ENCODE measurements at regions not wholly inside any gene's neighbourhood (a gene's known extent, or its start where the extent isn't known, plus 50 kb on each side); places are given as distances from the start of the nearest gene placed in this dataset.

DNA sequence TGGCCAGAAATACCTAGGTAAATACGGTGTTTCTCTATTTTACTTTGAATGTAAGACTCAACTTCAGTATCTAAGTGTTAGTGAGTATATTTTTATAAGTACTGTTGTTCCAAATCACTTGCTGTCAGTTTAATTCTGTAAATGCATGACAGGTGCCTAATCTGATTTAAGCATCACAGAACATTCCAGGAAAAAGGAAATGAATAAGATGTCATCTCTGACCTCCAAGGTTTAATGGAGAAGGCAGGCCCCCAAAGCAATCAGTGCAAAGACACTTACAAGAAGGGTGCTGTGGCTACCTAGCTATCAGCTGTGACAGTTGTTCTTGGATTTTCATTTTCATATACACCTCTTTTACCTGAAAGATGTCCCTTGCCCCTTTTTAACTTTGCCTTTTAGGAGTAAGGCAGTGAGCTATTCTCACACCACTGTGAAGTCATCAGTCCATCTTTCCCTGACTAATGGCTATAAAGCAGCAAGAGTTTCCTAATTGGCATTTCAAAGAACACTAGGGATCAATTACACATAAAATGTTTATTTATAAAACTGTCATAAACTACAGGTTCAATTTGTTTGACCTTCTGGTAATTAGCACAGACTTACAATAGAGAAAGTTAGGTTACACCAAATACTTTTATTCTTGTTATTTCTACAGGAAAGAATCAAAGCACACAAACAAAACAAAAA lies 427.6 kb downstream of the SPRY2 start:
- ChIA-PET POLR2A (ENCODE audit: unreplicated experiment) (no interaction called here), CTCF (interaction anchor here (0.6 kb wide), 1 partner anchor 23 kb away, joined by 3 read pairs; no protein-coding TSS in a partner anchor)
- no peaks in the 10 kb centered on the region for H3K79me1 ChIP-seq (ENCODE audit: low read depth in 1 of 2, low read length in 2 of 2)
- no peak overlapping the region for H2AFZ ChIP-seq (replicated peaks; ENCODE audit: low read length, poor library complexity)
- H3K14ac ChIP-seq (replicated peaks; ENCODE audit: low read depth, low read length), result no peak overlapping the region
- in situ Hi-C loops (cut with MboI; ENCODE audit: low sequenced_read_pairs) (no loop called here), intact Hi-C loops (cut with micrococcal nuclease) (no loop called here), dilution Hi-C loops (cut with HindIII; ENCODE audit: low sequenced_read_pairs, unreplicated experiment) (no loop called here)
- no peak overlapping the region for H2AK9ac ChIP-seq (replicated peaks; ENCODE audit: low read depth, low read length, poor library complexity)
- no peak overlapping the region for H2BK120ac ChIP-seq (ENCODE audit: low read depth, low read length)
- no peaks in the 10 kb centered on the region for H3K9me1 ChIP-seq (ENCODE audit: insufficient read depth, low read length)
- no peaks in the 10 kb centered on the region for H3K36me3 ChIP-seq (ENCODE audit: control insufficient read depth, insufficient read depth, low read length)
- WGBS, 2 experiments (ENCODE audit: extremely low coverage in 2 of 2, insufficient read length in 1 of 2), result no CpG with 5 or more reads among the region's 1 CpG
- H4K91ac ChIP-seq (ENCODE audit: insufficient read depth, low read depth, low read length), result no peak overlapping the region
- H2AK5ac ChIP-seq (ENCODE audit: low read depth, low read length), result no peak overlapping the region
- BruUV-seq (replicated peaks), result no TSS peak
- DNase-seq, result no peak
- H2BK5ac ChIP-seq (ENCODE audit: low read depth, low read length, poor library complexity, severe bottlenecking), result no peak overlapping the region
- no peak overlapping the region for H3K9ac ChIP-seq (ENCODE audit: low read depth, low read length)
- no peak for ATAC-seq (ENCODE audit: low read depth)
- no peaks in the 10 kb centered on the region for H3K9me3 ChIP-seq (ENCODE audit: control insufficient read depth, insufficient read depth, low read length)
- no peak overlapping the region for H3K23ac ChIP-seq (ENCODE audit: low read depth, low read length)
- no peak overlapping the region for H3K4ac ChIP-seq (ENCODE audit: low read depth, low read length)
- no peak overlapping the region for H3K18ac ChIP-seq (ENCODE audit: low read depth, low read length)
- H3K4me2 ChIP-seq (ENCODE audit: low read depth, low read length), result no peak overlapping the region
- H4K5ac ChIP-seq (ENCODE audit: low read depth, low read length), result no peak overlapping the region
- H3K4me1 ChIP-seq (ENCODE audit: control insufficient read depth, insufficient read depth, low read length), result no peaks in the 10 kb centered on the region
- no peak overlapping the region for H2BK15ac ChIP-seq (ENCODE audit: low read depth, low read length)
- no peak overlapping the region for H2BK20ac ChIP-seq (ENCODE audit: low read depth, low read length)
- H4K20me1 ChIP-seq (ENCODE audit: insufficient read depth, low read length), result no peaks in the 10 kb centered on the region
- no peak overlapping the region for H3K4me3 ChIP-seq (ENCODE audit: insufficient read depth, low read depth, low read length)
- no peak overlapping the region for H4K8ac ChIP-seq (ENCODE audit: low read depth in 2 of 2, low read length in 2 of 2)
- H3K27ac ChIP-seq (ENCODE audit: insufficient read depth, low read length), result no peak overlapping the region
- no peak overlapping the region for H3K56ac ChIP-seq (ENCODE audit: extremely low read depth, insufficient read depth, low read length)
- TF ChIP-seq CHD1 (IDR thresholded peaks at IDR 0.05; ENCODE audit: low read depth, low read length) (no peak), MAFK (IDR thresholded peaks at IDR 0.05; ENCODE audit: low read depth, low read length) (no peak), FOS (IDR thresholded peaks at IDR 0.05; ENCODE audit: low read depth, low read length) (no peak)
- no peaks in the 10 kb centered on the region for H3K27me3 ChIP-seq (ENCODE audit: control insufficient read depth, insufficient read depth, low read length)

All from IMR-90 (cell line).